ENCODE measurements at regions not wholly inside any gene's neighbourhood (a gene's known extent, or its start where the extent isn't known, plus 50 kb on each side); places are given as distances from the start of the nearest gene placed in this dataset.

- no peak for TF ChIP-seq CTCF (conservative IDR thresholded peaks at IDR 0.05)
- no peak for TF ChIP-seq EZH2 (IDR thresholded peaks at IDR 0.05; ENCODE audit: low read depth)
These were observed 60.8 kb upstream of the GRPEL1 start for GRCh38 chr4:7128644-7129043.

All from PC-9 (cell line).